CD14-positive monocyte (primary cell): ENCODE measurements at regions not wholly inside any gene's neighbourhood (a gene's known extent, or its start where the extent isn't known, plus 50 kb on each side); places are given as distances from the start of the nearest gene placed in this dataset.

Experiments used
- DNase-seq, 3 donors: peaks; one replicate each; pipeline ENCODE4 v3.0.0-alpha.2; 2011 to 2022
- H2AFZ ChIP-seq: 2 replicates; pipeline ENCODE4 v1.6.0; 2012; ENCODE audit warnings: mild to moderate bottlenecking, low read depth, low read length, inconsistent platforms; ENCODE audit not compliant: insufficient read depth, poor library complexity, severe bottlenecking
- H3K27ac ChIP-seq, 2 donors: 1 replicate in 1 of 2; 2 replicates in 1 of 2; pipeline ENCODE4 v1.5.1; 2012 to 2013; ENCODE audit warnings: low read length in 2 of 2, control low read depth in 1 of 2, inconsistent platforms in 1 of 2, low read depth in 1 of 2, mild to moderate bottlenecking in 1 of 2
- H3K27me3 ChIP-seq, 2 donors: one replicate each; pipeline versions ENCODE4 v1.6.0 to v1.6.1; 2011 to 2013; ENCODE audit warnings: low read length in 2 of 2; ENCODE audit not compliant: control insufficient read depth in 2 of 2, insufficient read depth in 2 of 2
- H3K36me3 ChIP-seq, 2 donors: replicated peaks in 1 of 2; 1 replicate in 1 of 2; 2 replicates in 1 of 2; pipeline versions ENCODE4 v1.5.1 to v1.6.1; 2012 to 2013; ENCODE audit warnings: low read length in 2 of 2, control low read depth in 1 of 2, inconsistent platforms in 1 of 2, mild to moderate bottlenecking in 1 of 2; ENCODE audit not compliant: insufficient read depth in 2 of 2, control insufficient read depth in 1 of 2
- H3K4me1 ChIP-seq, 2 donors: 1 replicate in 1 of 2; 2 replicates in 1 of 2; pipeline versions ENCODE4 v1.5.1 to v1.6.1; 2012 to 2013; ENCODE audit warnings: low read length in 2 of 2, control low read depth in 1 of 2, inconsistent platforms in 1 of 2, mild to moderate bottlenecking in 1 of 2, moderate library complexity in 1 of 2; ENCODE audit not compliant: insufficient read depth in 2 of 2, control insufficient read depth in 1 of 2
- H3K4me2 ChIP-seq: replicated peaks from 2 replicates; pipeline ENCODE3; 2012; ENCODE audit warnings: low read length, moderate library complexity, mild to moderate bottlenecking; ENCODE audit not compliant: poor library complexity, severe bottlenecking; ENCODE audit errors: extremely low read depth
- H3K4me3 ChIP-seq, 3 experiments: fragments of 200-600 bp in 1 of 3; sonication (generic) in 1 of 3; replicated peaks in 1 of 3; 1 replicate in 2 of 3; 2 replicates in 1 of 3; pipeline ENCODE4 v1.5.1; 2011 to 2013; ENCODE audit warnings: low read length in 3 of 3, mild to moderate bottlenecking in 3 of 3, control low read depth in 2 of 3, low read depth in 2 of 3, inconsistent platforms in 1 of 3, moderate library complexity in 1 of 3
- H3K79me2 ChIP-seq: 2 replicates; pipeline ENCODE4 v1.6.0; 2012; ENCODE audit warnings: mild to moderate bottlenecking, control low read depth, inconsistent platforms, low read length, moderate library complexity; ENCODE audit not compliant: insufficient read depth
- H3K9ac ChIP-seq: 2 replicates; pipeline ENCODE4 v1.6.0; 2017; ENCODE audit warnings: low read length, mild to moderate bottlenecking; ENCODE audit not compliant: insufficient read depth, poor library complexity, severe bottlenecking
- H3K9me3 ChIP-seq, 2 donors: replicated peaks in 1 of 2; 1 replicate in 1 of 2; 2 replicates in 1 of 2; pipeline versions ENCODE4 v1.5.1 to v1.6.1; 2012 to 2013; ENCODE audit warnings: low read length in 2 of 2, control low read depth in 1 of 2; ENCODE audit not compliant: control insufficient read depth in 1 of 2, insufficient read depth in 1 of 2
- H4K20me1 ChIP-seq: 2 replicates; pipeline ENCODE4 v1.6.0; 2012; ENCODE audit warnings: mild to moderate bottlenecking, low read length, control low read depth, moderate library complexity; ENCODE audit not compliant: insufficient read depth
- H3K27ac Mint-ChIP-seq, 7 donors: one replicate each; pipeline ENCODE4 v1.8.0; 2020; ENCODE audit warnings: mild to moderate bottlenecking in 7 of 7, mixed read lengths in 7 of 7, moderate library complexity in 6 of 7, inconsistent platforms in 2 of 7
- H3K27me3 Mint-ChIP-seq, 3 donors: one replicate each; pipeline ENCODE4 v1.8.0; 2021 to 2022; ENCODE audit warnings: low read depth in 3 of 3, mild to moderate bottlenecking in 3 of 3, mixed read lengths in 3 of 3, moderate library complexity in 3 of 3, inconsistent platforms in 1 of 3
- H3K36me3 Mint-ChIP-seq, 2 donors: one replicate each; pipeline ENCODE4 v1.8.0; 2020; ENCODE audit warnings: mixed read lengths in 2 of 2, inconsistent platforms in 1 of 2, mild to moderate bottlenecking in 1 of 2
- H3K4me1 Mint-ChIP-seq: one replicate; pipeline ENCODE4 v1.8.0; 2020; ENCODE audit warnings: mild to moderate bottlenecking, mixed read lengths
- H3K4me3 Mint-ChIP-seq, 2 donors: one replicate each; pipeline ENCODE4 v1.8.0; 2020; ENCODE audit warnings: mild to moderate bottlenecking in 2 of 2, mixed read lengths in 2 of 2, moderate library complexity in 1 of 2
- H3K9me3 Mint-ChIP-seq, 7 donors: one replicate each; pipeline ENCODE4 v1.8.0; 2020 to 2022; ENCODE audit warnings: mixed read lengths in 7 of 7, mild to moderate bottlenecking in 6 of 7, moderate library complexity in 6 of 7, inconsistent platforms in 2 of 7
- CTCF ChIP-seq: fragments of 200-600 bp; IDR thresholded peaks from one replicate; pipeline ENCODE4 v1.8.0; 2022; ENCODE audit warnings: antibody characterized with exemption, mild to moderate bottlenecking
- WGBS: methylation state at CpG from one replicate; pipeline ENCODE4 v1.1.5; 2013; ENCODE audit warnings: missing lambda C conversion rate; ENCODE audit not compliant: insufficient coverage; 5-methylcytosine and 5-hydroxymethylcytosine counted together
- intact Hi-C, 2 donors: fragments of 100-400 bp; cut with micrococcal nuclease; formaldehyde crosslinking; loops; one replicate each; pipeline versions ENCODE4 v1.15.0 to v1.15.1; 2023

GRCh38 chr14:71348817-71349216, 441.6 kb downstream of the PCNX1 start:
- no peak overlapping the region for H3K9ac ChIP-seq
- H3K9me3 Mint-ChIP-seq, result no peaks in the 10 kb centered on the region
- no peaks in the 10 kb centered on the region for H3K27me3 ChIP-seq
- peaks cover 81% of the 10 kb centered on the region for H3K79me2 ChIP-seq
- intact Hi-C loops, result no loop called here
- no peak for TF ChIP-seq CTCF
- H3K4me3 Mint-ChIP-seq, result no peak overlapping the region
- no peak overlapping the region for H3K4me2 ChIP-seq
- no peak for DNase-seq
- peaks cover 55 to 69% of the 10 kb centered on the region in 2 donors for H3K36me3 Mint-ChIP-seq
- no peaks in the 10 kb centered on the region for H3K9me3 ChIP-seq
- no peak overlapping the region for H2AFZ ChIP-seq
- peaks cover 0 to 1% (median 0%) of the 10 kb centered on the region in 3 donors for H3K27me3 Mint-ChIP-seq
- no peak overlapping the region for H3K27ac ChIP-seq
- H3K27ac Mint-ChIP-seq, result peak overlapping the region in 2 of 7 donors; percentile 32 to 47
- 100% methylated on average over 2 of the region's 4 CpGs for WGBS
- no peaks in the 10 kb centered on the region for H4K20me1 ChIP-seq
- no peak overlapping the region for H3K4me3 ChIP-seq
- peaks cover 43% of the 10 kb centered on the region for H3K4me1 Mint-ChIP-seq
- no peaks in the 10 kb centered on the region for H3K4me1 ChIP-seq
- H3K36me3 ChIP-seq, result peaks cover 2 to 6% of the 10 kb centered on the region in 2 donors

GRCh38 chr14:71354142-71354541, 446.9 kb downstream of the PCNX1 start:
- Histone ChIP-seq H3K79me2 (peaks cover 70% of the 10 kb centered on the region), H3K36me3 (peaks cover 2 to 11% of the 10 kb centered on the region in 2 donors), H3K4me2 (no peak overlapping the region), H2AFZ (no peak overlapping the region), H3K27me3 (no peaks in the 10 kb centered on the region), H3K9ac (no peak overlapping the region), H3K4me3 (no peak overlapping the region), H3K4me1 (peaks cover 6 to 7% of the 10 kb centered on the region in 2 donors), H3K27ac (no peak overlapping the region), H4K20me1 (no peaks in the 10 kb centered on the region), H3K9me3 (peaks cover 0 to 4% of the 10 kb centered on the region in 2 donors)
- Mint-ChIP-seq H3K4me1 (peaks cover 40% of the 10 kb centered on the region), H3K27me3 (peaks cover 0 to 3% (median 0%) of the 10 kb centered on the region in 3 donors), H3K36me3 (peaks cover 39 to 58% of the 10 kb centered on the region in 2 donors), H3K9me3 (peaks cover 6 to 10% (median 8%) of the 10 kb centered on the region in 7 donors), H3K4me3 (no peak overlapping the region), H3K27ac (no peak overlapping the region)
- intact Hi-C loops, result no loop called here
- WGBS, result no CpG with 5 or more reads among the region's 8 CpGs
- TF ChIP-seq CTCF, result no peak
- no peak for DNase-seq
